ENCODE measurements at regions not wholly inside any gene's neighbourhood (a gene's known extent, or its start where the extent isn't known, plus 50 kb on each side); places are given as distances from the start of the nearest gene placed in this dataset.

DNA sequence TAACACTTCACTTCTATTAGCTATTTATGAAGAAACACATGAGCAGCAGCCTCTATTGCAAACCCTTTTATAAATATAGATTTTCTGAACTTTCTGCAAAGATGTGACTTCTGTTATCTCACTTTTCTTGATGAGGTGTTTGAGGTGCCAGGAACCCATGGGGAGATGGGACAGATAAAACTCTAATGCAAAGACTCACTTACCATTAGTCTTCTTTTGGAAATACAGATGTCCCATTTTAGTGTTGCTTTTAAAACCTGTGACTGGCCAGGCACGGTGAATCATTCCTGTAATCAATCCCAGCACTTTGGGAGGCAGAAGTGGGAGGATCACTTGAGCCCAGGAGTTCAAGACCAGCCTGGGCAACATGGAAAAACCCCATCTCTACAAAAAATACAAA, 171.3 kb upstream of the GAS1 start:
- DNase-seq (ENCODE audit: low read depth in 2 of 2) = no peak

- peak; percentile 84 to 85 for DNase-seq (ENCODE audit: low read depth in 2 of 2)
These were observed 172.1 kb upstream of the GAS1 start for GRCh38 chr9:87119328-87119881.

DNA sequence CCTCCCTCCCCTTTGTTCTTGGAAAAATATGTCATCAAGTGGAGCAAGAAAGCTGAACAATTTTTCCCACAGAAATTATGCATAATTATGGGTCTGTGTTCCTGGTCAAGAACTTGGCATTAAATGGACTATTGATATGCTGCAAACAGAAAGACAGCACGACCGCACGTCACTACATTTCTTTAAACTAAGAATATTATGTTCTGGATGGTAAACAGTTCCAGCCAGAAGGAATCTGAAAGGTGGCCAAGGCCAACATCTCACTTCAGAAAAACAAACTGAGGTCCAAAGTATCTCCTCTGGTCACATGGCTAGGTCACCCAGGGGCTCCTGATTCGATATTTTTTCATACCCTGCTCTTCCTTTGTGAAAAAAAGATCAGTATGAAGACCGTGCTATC, 173.3 kb upstream of the GAS1 start:
- DNase-seq (ENCODE audit: low read depth in 2 of 2) = no peak

GRCh38 chr9:87122947-87123685, 175.8 kb upstream of the GAS1 start:
- peak; percentile 90 to 95 for DNase-seq (ENCODE audit: low read depth in 2 of 2)

DNA sequence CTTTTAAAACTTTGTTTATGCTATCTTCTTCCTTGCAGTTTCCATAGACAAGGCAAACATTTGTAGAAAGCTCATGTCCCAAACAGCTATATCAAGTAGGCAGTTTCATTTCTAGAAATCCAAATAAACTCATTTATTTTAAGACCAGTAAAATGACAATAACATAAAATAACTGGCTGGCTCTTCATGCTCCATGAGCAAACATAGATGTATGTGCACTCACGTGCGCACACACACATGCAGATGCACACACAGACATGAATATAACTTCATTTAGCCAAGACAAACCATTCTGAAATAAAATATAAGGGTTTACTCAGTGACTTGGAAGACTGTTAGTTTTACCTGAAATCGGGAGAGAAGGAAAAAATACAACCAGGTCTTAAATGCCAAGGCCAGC, 176.5 kb upstream of the GAS1 start:
- DNase-seq (ENCODE audit: low read depth in 2 of 2) = no peak

DNA sequence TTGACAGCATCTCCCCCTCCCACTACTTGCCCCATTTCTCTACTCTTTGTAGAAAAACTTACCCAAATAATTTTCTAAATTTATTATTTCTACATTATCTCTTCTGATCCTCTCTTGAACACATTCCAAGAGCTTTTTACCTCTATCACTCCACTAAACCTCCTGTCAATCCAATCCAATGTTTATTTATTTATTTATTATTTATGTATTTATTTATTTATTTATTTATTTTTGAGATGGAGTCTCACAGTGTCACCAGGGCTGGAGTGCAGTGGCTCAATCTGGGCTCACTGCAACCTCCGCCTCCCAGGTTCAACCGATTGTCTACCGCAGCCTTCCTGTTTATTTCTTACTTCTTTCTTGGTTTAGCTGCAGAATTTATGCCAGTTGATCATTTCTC, 178.5 kb upstream of the GAS1 start:
- DNase-seq (ENCODE audit: low read depth in 2 of 2) = no peak

DNA sequence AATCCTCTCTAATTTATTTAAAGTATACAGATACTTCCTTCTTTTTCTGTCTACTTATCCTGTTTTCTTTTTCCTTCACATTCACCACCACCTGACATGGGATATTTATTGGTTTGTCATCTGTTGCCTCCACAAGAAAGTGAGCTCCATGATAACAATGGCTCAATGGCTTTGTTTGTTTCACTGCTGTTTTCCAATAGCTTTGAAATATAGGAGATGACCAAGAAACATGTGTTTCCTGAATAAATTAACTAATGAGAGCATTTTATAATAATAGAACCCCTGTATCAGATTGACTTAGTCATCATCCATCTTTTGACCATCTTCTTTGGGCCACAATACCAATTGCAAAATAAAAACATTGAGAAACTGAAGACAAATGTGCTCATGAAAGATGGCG, 180.2 kb upstream of the GAS1 start:
- DNase-seq (ENCODE audit: low read depth in 2 of 2) = no peak

DNA sequence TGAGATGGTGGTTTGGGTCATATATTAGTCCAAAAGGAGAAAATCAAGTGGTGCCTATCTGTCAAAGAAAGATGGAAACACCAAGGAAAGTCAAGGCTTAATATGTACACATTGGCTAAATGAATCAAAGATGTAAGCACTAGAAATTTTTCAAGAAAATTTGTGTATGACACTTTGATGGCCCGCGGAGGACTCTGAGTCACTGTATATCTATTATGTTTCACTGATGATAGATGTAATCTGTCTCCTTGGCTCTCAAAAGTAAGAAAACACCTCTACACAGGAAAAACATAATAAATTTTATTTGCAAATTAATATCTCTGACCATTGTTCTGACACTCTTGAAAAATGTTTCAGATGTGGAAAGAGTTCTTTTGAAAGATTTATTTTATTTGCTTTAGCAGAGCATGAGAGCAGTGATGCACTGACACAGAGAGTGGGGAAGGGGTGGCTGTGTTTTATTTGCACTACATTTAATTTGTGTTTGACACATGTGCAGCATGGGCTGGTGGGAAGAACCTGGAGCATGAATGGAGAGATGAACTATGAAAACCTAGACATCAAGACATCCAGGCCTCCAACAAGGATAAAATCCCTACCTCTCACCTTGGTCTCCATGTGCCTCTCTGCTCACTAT, 180.8 kb upstream of the GAS1 start:
- peak in 1 of 2 experiments; percentile 37 for DNase-seq (ENCODE audit: low read depth in 2 of 2)

DNA sequence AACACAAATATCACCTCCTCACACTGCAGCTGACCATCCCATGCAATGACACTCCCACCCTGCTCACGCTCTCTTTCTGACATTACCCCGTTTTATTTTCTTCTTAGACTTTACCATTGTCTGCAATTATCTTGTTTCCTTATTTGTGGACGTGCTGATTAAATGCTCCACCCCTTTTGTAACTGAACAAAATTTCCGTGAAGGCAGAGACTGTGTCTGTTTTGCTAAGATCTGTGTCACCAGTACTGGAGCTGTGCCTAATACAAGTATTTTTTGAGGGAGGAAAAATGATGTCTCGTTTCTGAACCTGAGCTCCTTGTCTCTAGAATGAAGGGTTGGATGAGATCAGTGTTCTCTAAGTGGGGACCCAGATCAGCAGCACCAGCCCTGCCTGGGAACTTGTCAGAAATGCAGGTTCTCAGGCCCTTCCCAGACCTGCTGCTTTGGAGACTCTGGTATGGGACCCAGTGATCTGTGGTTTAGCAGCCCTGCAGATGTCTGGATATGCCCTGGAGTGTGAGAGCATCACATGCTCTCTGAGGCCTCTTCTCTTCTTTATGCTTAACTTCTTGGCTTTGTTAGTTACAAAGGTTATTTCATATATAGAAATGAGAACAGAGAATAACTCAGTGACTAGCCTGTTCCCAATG, 181.7 kb upstream of the GAS1 start:
- no peak for DNase-seq (ENCODE audit: low read depth in 2 of 2)

DNA sequence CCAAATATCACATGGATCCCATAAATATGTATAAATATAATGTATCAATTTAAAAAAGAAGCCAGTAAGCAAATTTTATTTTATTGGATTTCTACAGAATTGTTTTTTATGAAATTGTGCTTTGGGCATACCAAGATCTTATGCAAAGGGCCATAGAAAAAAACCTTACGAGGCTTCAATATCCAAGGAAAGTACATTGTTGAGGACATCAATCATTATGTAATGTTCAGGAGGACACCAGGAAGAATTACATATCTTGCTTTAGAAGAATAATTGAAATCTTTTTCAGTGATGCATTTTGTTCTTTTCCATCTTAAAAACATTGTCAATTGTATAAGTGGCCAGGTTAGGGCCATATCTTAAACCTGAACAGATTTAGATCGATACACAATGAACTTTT, 187.8 kb upstream of the GAS1 start:
- no peak for DNase-seq (ENCODE audit: low read depth in 2 of 2)

DNA sequence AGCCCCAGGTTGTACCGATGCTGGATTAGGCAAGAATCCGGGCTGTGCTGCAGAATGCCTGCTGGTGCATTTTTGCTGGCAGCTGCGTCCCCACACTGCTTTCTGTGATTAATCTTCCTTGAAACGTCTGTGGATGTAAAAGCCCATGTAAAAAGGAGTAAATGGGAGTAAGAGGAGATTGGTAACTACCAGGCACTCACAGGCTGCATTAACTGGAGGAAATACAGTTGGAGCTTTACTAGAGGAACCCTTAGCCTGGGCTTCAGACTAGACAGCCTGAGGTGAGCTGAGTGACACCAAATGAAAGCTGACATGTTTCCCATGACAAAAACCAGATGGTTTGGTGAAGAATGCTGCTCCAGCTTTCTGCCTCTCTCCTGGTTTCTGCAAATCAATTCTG, 190.4 kb upstream of the GAS1 start:
- DNase-seq (ENCODE audit: low read depth in 2 of 2) = no peak

DNA sequence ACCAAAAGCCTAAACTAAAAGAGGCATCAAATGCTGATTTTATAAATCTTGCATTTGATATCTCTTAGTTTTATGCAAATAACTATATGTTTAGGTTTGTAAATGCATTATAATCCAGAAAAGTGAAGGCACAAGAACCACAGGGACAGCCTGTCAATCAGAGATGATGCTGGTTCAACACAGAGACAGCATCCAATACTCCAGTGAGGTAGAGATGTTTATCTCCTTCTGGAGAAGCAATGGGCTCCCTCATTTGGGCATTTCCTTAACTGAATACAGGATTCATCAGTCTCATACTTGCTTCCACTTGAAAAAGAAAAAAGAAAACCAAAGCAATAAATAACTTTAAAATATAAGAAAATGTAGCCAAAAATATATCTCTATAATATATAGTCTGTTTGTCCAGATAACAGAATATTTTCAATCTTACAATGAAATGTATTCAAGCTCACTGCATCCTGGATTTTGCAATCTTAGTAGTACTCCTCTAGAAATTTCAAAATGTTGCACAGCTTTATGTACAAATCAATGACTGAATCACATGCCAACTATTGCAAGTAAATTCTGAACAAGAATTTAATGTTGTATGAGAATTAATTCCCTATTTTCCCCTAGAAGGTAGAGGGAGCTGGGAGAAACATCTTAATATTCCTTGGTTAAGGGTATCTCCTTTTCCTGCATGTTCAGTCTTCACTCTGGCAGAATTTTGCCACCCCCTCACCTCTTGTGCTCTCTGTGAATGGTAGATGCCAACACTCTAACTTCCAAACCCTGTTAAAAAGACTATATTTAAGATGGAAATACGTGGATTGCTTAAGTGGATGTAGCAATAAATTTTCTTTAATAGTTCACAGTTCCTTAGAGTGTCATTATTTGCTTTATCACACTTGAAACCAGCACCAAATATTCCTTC, 191.1 kb upstream of the GAS1 start:
- no peak for DNase-seq (ENCODE audit: low read depth in 2 of 2)

DNA sequence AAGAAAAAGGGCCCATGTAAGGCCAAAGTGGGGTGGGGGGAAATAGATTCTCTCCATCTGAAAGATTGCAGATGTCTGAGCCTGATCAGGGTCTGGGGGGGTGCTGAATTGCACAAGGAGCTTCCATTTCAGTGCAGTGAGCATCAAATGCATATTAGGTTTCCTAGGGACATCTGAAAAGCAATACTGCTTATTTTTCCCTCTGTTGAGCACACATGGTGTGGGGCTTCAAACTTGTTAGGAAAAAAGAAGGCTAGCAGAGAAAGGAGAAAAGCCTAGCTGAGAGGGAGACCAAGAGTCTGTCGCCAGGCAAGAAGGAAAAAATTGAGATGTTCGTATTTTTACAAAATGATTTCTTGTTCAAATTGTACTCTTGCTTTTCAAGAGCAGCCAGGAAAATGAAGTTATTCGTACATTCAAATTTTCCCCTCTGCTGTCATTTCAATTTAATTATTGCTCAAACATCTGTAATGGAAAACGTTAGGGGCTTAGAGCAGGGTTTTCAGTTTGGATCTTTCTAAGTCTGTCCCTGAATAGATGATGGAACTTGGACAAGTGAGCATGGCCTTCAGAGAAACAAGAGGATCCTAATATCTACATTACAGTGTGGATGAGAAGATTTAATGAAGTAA, 191.9 kb upstream of the GAS1 start:
- no peak for DNase-seq (ENCODE audit: low read depth in 2 of 2)

DNA sequence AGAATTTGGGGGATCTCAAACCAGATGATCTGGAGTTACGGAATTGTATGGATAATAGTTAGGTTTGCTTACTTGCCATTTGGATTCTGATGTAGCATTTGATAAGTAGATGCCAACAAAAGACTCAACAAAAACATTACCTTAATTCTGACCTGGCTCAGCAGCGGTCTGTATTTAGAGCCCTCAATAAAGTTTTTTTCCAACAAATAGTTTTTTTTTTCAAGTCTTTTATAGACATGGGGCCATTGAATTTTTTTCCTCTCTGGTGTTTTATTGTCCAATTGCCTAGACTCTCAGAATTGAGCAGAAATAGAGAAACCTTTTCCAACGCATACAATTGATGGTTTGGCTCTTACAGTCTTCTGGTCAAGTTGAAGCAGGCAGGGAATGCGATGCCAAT, 192.8 kb upstream of the GAS1 start:
- no peak for DNase-seq (ENCODE audit: low read depth in 2 of 2)

- no peak for DNase-seq (ENCODE audit: low read depth in 2 of 2)
These were observed 193.4 kb upstream of the GAS1 start for GRCh38 chr9:87140605-87141109.

DNA sequence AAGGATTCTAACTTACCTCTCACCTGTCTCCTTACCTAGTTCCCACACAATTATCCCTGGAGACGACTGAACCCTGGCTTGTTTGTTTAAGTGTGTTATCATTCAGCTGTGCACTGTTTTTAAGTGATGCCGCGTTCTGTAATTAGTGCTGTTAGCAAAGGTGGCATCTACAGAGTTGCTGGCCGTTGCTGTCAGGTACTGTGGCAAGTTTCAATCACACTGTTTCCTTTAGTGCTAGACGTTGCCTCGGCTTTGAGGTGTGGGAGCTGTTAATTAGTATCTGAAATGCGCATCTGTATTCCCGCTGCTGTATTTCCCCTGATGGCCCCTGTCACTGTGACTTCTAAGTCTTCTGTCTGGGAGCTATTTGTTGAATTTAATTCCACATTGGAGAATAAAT, 193.8 kb upstream of the GAS1 start:
- no peak for DNase-seq (ENCODE audit: low read depth in 2 of 2)

DNA sequence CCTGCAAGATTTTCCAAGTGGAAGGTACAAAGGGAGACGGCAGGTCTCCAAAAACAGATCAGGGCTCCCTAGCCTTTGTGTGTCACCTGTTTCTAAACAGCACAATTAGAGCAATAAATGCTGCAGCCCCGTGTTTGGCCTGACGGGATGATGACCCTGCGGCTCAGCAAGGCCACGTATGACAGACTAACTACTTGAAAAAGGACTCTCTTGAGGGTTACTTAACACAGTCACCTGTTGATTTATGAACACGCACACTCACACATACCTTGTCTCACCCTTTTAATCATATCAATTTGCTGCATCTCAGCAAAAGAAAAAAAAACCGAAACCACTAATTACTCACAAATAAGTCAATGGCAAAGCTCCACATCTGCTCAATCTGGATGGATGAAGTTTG, 199.6 kb upstream of the GAS1 start:
- no peak for DNase-seq (ENCODE audit: low read depth in 2 of 2)

DNA sequence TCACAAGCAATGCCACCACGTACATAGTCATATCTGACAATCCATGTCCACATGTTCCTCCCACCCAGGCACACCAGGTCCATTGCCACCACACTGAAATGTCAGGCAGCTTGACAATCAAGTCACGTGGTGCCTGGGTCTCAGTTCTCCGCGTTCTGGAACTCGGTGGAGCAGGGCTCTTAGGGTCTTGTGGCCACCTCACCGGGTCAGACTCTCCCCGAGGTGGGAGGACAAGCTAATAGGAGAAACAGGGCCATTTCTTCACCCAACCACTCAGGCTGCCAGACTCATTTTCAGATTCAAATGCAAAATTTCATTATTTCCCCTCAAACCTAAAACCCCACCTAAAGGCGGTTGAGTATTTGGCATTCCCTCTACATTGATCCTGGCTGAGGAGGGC, 200.5 kb upstream of the GAS1 start:
- DNase-seq (ENCODE audit: low read depth in 2 of 2) = no peak

DNA sequence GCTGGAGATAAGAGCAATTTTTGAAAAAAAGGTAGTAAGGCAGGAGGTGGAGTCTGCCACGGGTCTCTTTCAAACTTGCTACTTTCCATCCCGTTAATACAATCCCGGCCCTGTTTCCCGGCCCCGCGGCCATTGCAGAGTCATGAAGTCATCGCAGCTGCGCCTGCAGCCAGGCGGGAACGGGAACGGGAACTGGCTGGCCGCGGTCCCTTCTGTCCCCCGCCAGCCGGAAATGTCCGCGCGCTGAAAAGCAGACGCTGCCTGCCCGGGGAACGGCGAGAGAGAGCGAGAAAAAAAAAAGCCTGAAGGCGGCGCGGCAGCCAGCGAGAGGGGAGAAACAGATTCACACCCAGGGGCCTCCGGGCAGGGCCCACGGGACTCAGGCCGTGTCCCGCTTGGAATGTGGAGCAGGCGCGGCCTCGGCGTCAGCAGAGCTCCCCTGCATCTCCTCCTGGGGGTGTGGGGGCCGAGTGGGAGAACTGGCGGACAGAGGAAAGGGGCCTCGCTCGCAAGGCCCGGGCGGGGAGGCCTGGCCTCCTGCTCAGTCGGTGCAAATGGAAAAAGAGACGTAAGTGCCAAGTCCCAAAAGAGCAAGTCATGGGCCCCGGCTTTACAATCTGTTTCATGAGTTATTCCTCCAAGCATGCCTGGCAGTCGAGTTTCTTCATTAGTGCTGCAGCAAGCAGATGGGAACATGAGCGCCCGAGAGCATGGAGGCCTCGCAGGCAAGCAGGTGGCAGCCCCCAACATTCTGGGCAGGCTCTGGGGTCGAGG, 201.2 kb upstream of the GAS1 start:
- DNase-seq (ENCODE audit: low read depth in 2 of 2) = peak; percentile 37 to 39

GRCh38 chr9:87149799-87150198, 202.5 kb upstream of the GAS1 start:
- DNase-seq (ENCODE audit: low read depth in 2 of 2) = peak; percentile 60 to 62

Data from fibroblast of skin of left biceps (primary cell).